ENCODE measurements at regions not wholly inside any gene's neighbourhood (a gene's known extent, or its start where the extent isn't known, plus 50 kb on each side); places are given as distances from the start of the nearest gene placed in this dataset.
"Not testable (repeated sequence)": the region's sequence is repeated elsewhere in the genome, so short reads cannot be mapped to it uniquely, and the experiment has no call there.

DNA sequence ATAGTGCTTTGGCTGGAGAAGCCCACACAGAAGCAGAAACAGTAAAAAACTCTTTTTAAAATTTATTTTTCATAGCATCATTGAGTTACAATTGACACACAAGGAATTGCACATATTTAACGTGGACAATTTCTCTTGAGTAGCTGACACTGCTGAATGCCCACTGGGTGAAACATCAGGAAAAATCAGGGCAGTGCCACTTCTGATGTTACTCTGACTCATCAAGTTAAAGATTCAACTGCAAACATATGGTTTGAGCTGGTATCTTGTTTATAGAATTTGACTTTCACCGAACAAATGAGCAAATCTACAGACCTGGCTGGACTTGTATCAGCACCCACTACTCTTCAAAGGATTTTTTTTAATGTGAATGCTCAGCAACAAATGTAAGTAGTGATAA, 66.3 kb upstream of the CTSV start:
- DNase-seq (ENCODE audit: low read depth in 4 of 4, low spot score in 2 of 4): not testable (repeated sequence)

DNA sequence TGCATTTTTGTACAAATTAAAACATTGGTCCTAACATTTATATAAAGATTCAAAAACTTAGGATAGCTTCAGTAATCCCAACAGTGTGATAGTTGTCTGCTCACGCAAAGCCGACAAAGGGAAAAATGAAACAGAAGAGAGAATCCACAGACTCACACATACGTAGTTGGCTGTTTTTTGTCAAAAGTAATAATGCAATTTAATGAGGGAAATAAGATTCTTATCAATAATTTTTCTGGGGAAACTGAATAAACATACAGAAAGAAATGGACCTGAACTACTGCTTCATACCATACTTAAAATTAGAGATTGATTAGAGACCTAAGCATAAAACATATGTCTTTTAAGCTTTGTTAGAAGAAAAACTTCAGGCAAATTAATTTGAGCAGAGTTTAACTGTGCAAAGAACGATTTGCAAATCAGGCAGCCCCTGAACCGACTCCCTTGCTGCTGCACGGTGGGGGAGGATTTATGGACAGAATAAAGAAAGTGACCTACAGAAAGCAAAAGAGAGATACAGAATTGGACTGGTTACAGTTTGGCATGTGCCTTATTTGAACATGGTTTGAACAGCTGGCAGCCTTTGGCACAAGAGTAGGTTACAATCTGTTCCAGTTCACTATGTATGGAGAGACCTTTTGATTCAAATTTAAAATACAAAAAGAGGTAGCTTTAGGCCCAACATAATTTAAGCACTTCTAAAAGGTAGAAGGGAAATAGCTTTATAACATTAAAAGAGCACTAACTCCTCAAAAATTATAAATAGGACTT, 64.9 kb upstream of the CTSV start:
- DNase-seq (ENCODE audit: low read depth in 4 of 4, low spot score in 2 of 4): not testable (repeated sequence)

DNA sequence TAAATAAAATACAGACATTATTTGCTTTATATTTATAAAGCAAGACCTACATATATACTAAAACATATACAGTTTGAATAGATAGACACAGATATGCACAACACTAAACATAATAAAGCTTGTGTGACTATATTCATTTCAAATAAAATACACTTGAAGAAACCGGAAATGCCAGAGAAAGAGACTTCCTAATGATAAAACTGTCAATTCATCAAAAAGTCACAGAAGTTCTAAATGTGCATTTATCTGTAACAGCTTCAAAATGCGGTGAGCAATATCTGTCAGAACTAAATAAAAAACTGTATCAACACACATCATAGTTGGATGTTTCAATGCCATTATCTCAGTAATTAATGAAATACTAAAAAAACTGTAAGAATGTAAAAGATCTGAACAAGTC, 60.6 kb upstream of the CTSV start:
- not testable (repeated sequence) for DNase-seq (ENCODE audit: low read depth in 4 of 4, low spot score in 2 of 4)

DNA sequence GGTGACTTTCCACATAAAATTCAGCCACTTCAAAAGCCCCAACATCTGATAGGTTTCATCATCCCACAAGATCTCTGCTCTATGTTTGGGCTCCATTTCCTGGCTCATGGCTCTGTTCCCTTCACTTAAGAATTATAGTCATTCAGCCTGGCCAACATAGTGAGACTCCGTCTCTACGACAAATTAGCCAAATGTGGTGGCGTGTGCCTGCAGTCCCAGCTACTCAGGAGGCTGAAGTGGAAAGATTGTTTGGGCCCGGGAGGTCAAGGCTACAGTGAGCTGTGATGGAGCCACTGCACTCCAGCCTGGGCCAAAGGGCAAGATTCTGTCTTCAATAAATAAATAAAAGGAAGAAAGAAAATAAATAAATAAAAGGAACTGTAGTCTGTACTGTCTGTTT, 57.9 kb upstream of the CTSV start:
- no peak for DNase-seq (ENCODE audit: low read depth in 4 of 4, low spot score in 2 of 4)

DNA sequence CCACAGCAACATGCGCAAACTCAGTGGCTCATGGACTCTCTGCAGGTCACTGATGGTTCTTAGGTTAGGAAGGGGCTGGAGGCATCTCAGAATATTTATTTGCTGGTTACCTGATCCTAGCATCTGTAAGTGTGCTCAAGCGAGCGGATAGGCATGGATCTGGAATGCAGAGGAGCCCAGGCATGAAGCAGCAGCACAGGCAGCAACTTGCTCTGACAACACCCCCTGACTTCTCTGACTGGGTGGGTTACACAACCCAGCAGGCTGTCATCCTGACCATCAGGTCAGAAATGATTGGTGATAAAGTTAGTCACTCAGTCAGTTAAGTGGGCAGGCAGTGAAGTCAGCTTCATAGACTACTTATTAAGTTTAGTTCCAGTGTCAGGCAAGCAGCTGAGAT, 50.4 kb upstream of the CTSV start:
- not testable (repeated sequence) for DNase-seq (ENCODE audit: low read depth in 4 of 4, low spot score in 2 of 4)
